GM12891 (cell line): ENCODE measurements at regions not wholly inside any gene's neighbourhood (a gene's known extent, or its start where the extent isn't known, plus 50 kb on each side); places are given as distances from the start of the nearest gene placed in this dataset.

Source experiments
- DNase-seq: peaks from one replicate; pipeline ENCODE4 v3.0.0; 2011; ENCODE audit warnings: low spot score; ENCODE audit not compliant: insufficient read length
- FAIRE-seq: peaks from 2 replicates; lab custom pipeline; 2011; peaks lifted over from hg19 to GRCh38; lab: Jason Lieb, UNC
- PAX5 ChIP-seq: IDR thresholded peaks from 2 replicates; pipeline ENCODE4 v1.6.1; 2011; ENCODE audit warnings: low read length, moderate library complexity, mild to moderate bottlenecking; ENCODE audit not compliant: insufficient read depth, severe bottlenecking
- POLR2A ChIP-seq: IDR thresholded peaks from 2 replicates; pipeline ENCODE4 v1.6.1; 2011; ENCODE audit warnings: low read depth, low read length, control low read depth
- POLR2AphosphoS5 ChIP-seq: IDR thresholded peaks from 2 replicates; pipeline ENCODE4 v1.6.1; 2011; ENCODE audit warnings: low read depth, low read length, control low read depth
- POU2F2 ChIP-seq: IDR thresholded peaks from 2 replicates; pipeline ENCODE4 v1.6.1; 2011; ENCODE audit warnings: low read depth, mild to moderate bottlenecking, control low read depth, low read length, moderate library complexity
- SPI1 ChIP-seq: IDR thresholded peaks from 2 replicates; pipeline ENCODE4 v1.6.1; 2011; ENCODE audit warnings: low read depth, low read length, control low read depth
- TAF1 ChIP-seq: IDR thresholded peaks from 2 replicates; pipeline ENCODE4 v1.6.1; 2011; ENCODE audit warnings: low read depth, low read length, control low read depth

DNA sequence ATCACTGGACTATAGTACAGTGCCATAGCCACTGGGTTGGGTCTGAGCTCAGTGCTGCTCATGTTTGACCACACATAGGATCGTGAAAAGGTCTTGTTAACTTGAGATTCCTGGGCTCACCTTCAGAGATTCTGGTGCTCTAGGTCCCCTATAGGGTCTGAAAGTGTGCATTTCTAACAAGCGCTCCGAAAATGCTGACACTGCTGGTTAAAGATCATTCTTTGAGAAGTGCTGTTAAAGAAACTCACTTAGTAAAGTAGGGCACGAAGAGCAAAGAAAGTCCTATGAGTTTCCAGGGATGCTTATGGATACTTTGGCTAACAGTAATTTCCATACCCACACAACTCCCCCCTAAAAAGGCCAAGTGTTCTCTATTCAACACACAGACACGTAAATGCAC is 108.1 kb upstream of the PAX6 start:
- no peak for FAIRE-seq
- DNase-seq: no peak
- TF ChIP-seq POLR2A (no peak), PAX5 (no peak), SPI1 (no peak), TAF1 (no peak), POU2F2 (no peak), POLR2AphosphoS5 (no peak)

- no peak for DNase-seq
- TF ChIP-seq POU2F2: no peak
- TF ChIP-seq POLR2A: no peak
- TF ChIP-seq POLR2AphosphoS5: no peak
- TF ChIP-seq SPI1: no peak
- no peak for TF ChIP-seq TAF1
- TF ChIP-seq PAX5: no peak
- no peak for FAIRE-seq
Observed at GRCh38 chr11:31915867-31916266, 104.7 kb upstream of the PAX6 start.

GRCh38 chr11:31913985-31914384 is 102.9 kb upstream of the PAX6 start:
- FAIRE-seq: no peak
- TF ChIP-seq TAF1 (no peak), SPI1 (peak; percentile 50)

DNA sequence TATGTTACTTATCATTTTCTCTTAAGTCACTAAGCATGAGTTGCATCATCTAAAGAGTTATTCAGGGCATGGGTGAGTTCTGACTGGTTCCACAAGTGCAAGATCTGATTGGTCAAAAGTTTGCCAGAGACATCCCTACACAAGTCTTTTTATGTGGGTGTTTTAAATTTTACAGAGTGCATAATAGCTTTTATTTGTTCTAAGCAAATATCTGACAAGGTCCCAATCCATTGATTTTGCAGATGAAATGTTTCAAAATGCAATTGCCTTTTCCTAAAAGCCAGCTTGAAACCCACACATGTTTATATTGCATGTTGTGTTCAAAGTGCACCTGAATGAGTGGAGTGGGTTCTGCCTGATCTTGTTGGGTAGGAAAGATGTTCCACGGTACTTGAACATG is 101.7 kb upstream of the PAX6 start:
- no peak for TF ChIP-seq PAX5
- no peak for TF ChIP-seq SPI1
- TF ChIP-seq POLR2A: no peak
- TF ChIP-seq TAF1: no peak
- TF ChIP-seq POU2F2: no peak
- TF ChIP-seq POLR2AphosphoS5: no peak
- FAIRE-seq (no peak), DNase-seq (no peak)

More at GRCh38 chr11:31913985-31914384, 102.9 kb upstream of the PAX6 start:
- no peak for DNase-seq

GRCh38 chr11:31910950-31911576 is 99.9 kb upstream of the PAX6 start:
- TF ChIP-seq PAX5: no peak
- no peak for TF ChIP-seq SPI1
- no peak for TF ChIP-seq POU2F2
- no peak for TF ChIP-seq POLR2A
- TF ChIP-seq TAF1: no peak
- no peak for TF ChIP-seq POLR2AphosphoS5
- FAIRE-seq (no peak), DNase-seq (no peak)

DNA sequence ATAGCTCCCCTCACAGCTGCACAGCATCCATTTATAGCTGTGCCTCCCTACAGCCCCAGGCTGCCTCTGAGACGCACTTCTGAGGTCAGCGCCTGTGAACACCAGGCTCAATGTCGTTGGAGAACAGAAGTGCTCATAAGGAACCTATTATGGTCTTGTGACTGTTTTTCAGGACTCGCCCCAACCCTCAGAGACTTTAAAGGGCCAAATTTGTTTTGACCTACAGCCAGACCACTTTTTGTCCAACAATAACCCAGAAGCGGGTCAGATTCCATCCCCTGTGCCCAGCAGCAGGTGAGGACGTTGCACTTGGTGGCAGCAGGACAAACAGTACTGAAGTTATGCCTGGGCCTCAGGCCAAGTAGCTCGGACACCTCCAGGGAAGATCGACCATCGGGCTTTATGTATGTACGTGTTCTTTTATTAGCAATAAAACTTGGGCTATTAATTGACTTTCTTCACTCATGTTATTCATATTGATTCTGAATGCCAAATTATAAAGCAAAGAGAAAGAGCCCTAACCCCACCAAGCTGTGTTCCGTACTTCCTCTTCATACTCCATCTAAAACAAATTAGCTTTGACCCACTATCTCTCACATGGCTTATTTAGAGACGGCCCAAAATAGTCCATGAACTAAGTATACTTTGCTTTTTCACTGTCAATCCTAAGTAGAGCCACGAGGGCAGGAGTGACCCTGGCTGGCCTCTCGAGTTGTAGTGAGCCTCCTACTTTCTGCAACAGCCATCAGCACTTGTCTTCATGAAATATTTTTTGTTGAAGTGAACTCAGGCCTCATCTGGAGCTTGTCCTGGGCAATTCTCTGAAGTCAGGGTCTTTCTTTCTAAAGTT is 92.3 kb upstream of the PAX6 start:
- TF ChIP-seq SPI1 (no peak), TAF1 (no peak), POLR2AphosphoS5 (no peak), POLR2A (no peak), POU2F2 (no peak), PAX5 (no peak)
- no peak for FAIRE-seq
- no peak for DNase-seq

DNA sequence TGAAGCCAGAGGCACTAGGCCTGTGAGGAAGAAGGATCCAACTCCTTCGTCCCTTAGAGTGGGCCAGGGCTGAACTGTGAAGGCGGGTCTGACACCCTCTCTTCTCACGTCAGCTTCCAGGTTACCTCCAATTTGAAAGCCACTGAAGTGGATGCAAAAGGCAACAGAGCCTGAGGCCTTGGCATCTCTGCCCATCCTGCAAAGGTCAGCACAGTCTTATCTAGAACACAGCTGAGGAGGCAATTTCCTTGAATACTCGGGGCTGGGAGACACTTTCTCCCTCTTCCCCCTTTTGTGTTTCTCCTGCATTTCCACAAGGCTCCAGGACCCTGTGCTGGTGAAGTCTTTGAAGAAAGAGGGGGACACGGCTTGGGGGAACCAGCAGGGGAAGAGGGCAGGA is 91.6 kb upstream of the PAX6 start:
- DNase-seq (no peak), FAIRE-seq (no peak)
- TF ChIP-seq POU2F2 (no peak), TAF1 (no peak), SPI1 (no peak), PAX5 (no peak), POLR2AphosphoS5 (no peak), POLR2A (no peak)

DNA sequence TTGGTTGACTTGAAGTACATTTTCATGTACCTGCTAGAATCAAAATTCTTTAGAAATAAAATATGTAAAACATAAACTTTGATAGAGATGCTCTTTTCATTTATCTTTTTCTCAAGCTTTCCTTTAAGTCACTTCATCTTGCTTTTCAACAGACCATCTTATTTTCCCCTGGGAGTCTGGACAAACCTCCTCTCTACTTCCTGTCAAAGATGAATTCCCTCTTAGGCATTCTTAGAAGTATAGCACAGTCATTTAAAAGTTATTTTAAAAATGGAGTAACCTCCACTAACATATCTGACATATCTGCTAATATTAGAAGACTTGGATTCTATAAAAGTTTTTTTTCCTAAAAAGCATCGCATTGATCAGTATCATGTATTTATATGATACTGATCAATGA is 84.8 kb upstream of the PAX6 start:
- TF ChIP-seq SPI1 (no peak), POLR2AphosphoS5 (no peak), POU2F2 (no peak), POLR2A (no peak), TAF1 (no peak), PAX5 (no peak)
- no peak for FAIRE-seq
- no peak for DNase-seq

- TF ChIP-seq POU2F2 (no peak), TAF1 (no peak), POLR2A (no peak), SPI1 (no peak), PAX5 (no peak), POLR2AphosphoS5 (no peak)
- DNase-seq: no peak
- no peak for FAIRE-seq
Observed at GRCh38 chr11:31887180-31887579, 76.1 kb upstream of the PAX6 start.
